Right renal cortex interstitium (tissue), 3 donors: ENCODE measurements at regions not wholly inside any gene's neighbourhood (a gene's known extent, or its start where the extent isn't known, plus 50 kb on each side); places are given as distances from the start of the nearest gene placed in this dataset.
"Not testable (repeated sequence)": the region's sequence is repeated elsewhere in the genome, so short reads cannot be mapped to it uniquely, and the experiment has no call there.

Experiments used
- DNase-seq, 3 donors: peaks; one replicate each; pipeline ENCODE4 v3.0.0-alpha.2; 2013; ENCODE audit warnings: low read depth in 3 of 3, low spot score in 2 of 3

DNA sequence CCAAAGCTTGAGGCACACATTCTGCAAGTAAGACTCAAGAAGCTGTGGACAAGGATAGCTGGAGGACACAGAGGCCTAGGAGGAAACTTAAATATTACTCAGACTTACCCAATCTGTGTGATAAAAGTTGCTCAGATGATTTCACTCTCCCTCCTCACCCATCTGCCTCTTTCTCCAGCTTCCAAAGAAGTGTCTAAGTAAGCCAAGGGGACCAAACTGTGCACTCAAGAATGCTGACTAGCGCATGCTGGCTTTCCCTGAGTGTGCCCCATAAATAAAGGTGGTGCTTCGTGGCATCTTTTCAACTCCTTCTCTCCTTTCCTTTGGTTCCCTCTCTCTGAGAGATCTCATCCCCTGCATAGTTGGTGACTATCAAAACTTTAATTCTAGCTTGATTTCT is 211.0 kb upstream of the LMCD1 start:
- DNase-seq: no peak

DNA sequence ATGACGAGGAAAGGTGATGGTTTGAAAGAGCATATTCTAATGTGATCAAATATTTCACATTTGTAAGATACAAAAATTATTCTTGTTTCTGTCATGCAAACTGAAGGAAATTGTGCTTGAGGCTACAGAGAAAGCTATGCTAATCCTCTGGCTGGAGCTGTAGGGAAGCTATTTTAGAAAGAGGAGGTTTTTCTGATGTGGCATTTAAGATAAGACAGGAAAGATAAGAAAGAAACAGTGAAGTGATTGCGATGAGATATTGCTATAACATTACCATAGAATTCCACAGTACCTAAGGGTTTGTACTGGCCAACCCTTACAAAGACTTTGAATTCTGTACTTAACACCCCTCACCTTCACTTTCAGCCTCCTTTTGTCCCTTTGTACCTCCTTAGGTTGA is 205.2 kb upstream of the LMCD1 start:
- DNase-seq: no peak

DNA sequence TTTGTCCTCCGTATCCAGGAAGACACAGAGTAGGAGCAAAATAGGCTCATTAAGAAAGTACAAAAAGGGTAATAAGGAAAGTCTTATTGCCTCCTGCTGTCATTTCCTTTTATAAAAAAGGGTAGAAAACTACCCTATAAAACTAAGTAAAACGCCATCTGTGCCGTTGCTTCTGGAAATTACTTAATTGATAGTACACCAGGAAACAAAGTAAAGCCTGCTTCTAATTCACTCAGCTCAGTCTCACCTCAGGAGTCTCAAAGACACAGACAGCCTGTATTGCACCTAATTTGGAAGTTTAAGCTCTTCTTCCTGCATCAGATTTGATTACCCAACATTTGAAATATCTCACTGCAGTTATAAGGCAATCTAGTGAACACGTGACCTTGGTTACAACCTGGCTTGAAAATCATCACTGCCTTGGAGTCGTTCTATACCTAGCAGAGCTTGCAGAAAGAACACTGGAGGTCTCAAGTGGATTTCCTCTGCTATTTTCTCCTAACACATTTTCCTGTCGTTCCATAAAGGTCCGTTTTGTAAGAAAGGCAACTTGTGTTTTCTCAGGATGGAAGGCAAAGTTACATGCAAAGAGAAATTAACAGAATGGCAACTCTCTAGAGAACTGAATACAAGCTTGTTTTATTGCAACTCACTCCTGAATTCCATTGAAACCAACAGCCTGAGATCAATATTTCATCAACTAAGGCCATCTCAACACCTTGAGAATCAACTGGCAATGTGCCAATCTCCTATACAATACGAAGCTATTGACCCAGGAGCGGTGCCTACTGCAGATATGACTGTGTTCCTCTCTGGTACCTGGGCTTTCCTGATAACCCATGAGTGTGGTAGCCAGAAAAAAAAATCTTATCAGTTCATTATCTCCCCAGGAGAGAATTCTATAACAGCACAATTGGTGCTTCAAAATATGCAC is 203.3 kb upstream of the LMCD1 start:
- DNase-seq: no peak

DNA sequence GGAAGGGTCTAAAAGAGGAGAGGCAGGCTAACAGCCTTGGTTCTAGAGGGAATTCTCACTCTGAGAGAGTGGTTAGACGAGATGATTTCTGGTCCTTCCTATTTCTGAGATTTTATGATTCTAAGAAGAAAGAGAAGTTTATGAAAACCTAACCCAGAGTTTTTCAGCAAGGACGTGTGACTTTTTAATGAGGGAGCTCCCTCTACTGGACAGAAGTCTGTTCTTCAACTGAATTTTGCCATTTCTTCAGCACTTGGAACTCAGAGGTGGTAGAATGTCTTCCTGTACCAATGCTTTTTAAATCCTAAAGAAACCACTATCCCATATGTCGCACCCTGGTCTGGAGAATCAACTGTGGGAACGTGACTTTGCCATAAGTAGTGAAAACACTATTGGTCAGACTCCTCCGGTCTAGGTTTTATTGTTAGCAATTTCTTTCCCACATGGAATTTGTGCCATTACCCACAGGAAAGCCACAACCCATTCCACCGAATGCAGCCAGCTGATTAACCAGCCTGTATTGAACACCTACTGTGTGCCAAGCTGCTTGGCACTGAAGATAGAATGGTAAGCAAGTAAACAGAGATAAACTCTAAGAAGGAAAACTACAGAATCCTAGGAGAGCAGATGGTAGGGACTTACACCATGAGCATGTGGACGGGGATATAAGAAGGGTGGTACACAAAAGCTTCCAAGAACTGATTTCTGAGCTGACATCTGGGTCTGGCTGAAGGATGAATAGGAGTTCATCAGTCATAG is 199.5 kb upstream of the LMCD1 start:
- peak in 2 of 3 donors; percentile 46 to 48 for DNase-seq

DNA sequence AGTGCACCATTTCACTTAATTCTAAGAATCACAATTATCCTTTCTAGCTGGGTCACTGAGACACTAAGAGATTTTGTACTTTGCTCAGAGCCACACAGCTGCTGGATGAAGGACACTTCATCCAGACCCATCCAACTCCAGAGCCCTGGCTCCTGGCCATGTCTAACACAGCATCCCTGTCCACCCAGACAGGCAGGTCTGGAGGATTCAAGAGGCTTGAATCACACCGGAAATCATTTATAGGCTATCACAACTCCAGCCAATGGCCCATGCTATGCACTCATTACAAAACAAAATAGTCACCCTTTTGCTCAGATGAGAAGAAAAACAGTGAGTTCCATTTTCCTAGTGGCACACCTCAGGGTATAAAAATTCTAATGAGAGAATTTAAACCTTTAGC is 198.2 kb upstream of the LMCD1 start:
- DNase-seq: no peak

DNA sequence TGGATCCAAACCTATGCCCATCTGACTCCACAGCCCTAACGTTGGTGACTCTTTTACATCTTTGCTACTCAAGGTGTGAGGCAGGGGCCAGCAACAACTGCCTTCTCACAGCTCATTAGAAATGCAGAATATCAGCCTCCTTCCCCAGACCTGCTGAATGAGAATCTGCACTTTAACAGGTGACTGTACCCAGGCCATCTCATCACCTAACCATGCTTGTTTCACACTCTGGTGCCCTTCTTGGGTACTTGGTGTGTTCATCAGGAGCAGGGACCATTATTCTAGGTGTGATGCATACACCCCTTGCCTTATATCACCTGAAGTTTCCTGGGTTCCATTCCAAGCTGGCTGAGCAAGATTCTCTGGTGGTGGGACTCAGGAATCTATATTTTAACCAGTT is 196.3 kb upstream of the LMCD1 start:
- DNase-seq: no peak

DNA sequence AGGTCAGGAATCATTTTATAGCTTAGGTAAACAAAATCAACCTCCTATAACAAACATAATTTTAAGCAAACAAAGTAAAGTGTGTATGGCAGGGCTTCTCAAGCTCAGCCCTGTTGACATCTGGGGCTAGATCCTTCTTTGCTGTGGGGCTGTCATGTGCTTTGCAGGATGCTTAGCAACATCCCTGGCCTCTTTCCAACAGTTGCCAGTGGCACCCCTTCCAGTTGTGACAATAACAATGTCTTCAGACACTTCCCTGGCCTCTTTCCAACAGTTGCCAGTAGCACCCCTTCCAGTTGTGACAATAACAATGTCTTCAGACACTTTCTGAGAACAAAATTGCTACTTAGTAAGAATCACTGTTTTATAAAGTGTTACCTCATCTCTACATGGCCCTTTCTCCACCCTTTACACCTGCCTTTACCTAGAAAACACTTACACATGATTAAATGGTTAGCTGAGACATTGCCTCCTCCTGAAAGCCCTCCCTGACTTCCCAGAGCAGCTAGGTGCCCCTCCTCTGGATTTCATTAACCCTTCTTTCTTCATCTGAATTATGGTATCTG is 194.0 kb upstream of the LMCD1 start:
- DNase-seq: no peak

DNA sequence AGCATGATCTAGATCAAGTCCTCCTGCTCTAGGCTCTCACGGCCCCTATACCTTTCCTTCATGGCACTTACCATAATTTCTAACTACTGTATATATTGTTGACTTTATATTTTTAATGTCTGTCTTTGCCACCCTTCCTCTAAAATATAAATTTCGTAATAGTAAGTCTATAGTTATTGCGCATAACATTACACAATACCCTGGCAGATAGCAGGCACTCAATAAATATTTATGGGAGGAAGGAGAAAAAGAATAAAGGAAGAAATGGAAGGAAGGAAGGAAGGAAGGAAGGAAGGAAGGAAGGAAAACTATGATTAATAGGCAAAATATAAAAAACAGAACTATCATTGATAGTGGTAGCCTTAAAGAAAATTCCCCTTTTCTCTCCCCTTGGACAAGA is 190.3 kb upstream of the LMCD1 start:
- DNase-seq: no peak

DNA sequence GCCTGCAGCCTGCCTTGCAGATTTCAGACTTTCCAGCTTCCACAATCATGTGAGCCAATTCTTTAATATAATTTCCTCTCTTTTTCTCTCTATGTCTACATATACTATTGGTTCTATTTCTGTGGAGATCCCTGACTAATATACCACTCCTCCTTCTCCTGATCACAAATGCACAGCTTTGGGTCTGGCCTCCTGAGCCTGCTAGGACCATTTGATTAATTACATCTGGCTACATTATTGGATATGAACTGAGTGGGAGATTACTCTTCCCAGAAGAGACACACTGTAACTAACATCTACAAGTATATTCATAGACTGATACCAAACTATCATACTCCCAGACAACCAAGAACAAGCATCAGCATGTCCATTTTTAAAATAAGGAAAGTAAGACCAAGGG is 188.9 kb upstream of the LMCD1 start:
- no peak for DNase-seq

DNA sequence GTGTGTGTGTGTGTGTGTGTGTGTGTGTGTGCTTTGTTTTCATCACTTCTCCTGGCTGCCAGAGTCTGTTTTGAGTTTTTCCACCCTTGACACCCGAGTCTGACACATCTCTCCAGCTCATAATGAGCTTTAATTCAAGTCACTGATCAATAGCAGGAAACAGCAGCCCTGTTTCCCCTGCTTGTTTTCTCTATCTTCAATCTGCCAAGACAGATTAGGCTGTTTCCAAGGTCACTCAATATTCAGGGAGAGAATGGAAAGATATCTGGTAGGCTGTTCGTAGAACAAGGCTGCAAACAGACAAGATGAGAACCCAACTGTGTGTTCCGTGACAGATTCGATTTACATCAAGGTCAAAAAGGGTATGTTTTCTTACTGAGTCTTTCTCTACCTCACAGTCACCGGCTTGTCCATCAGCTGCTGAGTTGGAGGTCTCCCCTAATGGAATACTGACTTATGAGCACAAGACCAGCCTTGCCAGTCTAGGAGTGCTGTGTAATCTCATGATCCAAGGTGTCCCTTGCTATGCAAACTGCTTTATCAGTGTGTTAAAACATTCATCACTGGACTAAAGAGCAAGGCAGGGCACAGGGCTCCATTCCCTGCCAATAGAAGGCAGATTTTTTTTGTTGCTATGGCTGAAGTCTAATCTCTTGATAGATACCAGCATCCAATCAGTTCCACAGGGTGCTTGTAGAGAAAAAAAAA is 187.9 kb upstream of the LMCD1 start:
- no peak for DNase-seq

DNA sequence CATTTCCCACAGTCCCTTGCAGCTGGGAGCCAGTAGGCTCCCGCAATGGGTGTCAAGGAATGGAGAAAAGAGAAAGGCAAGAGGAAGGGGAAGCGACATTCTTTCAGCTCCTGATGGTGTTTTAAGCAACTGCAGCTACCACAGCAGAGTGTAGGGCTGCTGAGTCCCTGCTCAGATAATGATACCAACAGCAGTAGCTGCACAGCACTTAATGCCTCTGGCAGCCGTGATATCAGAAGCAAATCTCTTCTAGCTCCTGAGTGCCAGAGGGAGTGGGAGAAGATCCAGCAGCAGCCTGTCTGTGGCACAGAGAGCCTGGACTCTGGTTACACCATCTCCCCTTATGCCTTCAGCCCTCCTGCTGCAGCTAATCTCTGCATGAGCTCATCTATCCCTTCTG is 186.1 kb upstream of the LMCD1 start:
- DNase-seq: not testable (repeated sequence)

DNA sequence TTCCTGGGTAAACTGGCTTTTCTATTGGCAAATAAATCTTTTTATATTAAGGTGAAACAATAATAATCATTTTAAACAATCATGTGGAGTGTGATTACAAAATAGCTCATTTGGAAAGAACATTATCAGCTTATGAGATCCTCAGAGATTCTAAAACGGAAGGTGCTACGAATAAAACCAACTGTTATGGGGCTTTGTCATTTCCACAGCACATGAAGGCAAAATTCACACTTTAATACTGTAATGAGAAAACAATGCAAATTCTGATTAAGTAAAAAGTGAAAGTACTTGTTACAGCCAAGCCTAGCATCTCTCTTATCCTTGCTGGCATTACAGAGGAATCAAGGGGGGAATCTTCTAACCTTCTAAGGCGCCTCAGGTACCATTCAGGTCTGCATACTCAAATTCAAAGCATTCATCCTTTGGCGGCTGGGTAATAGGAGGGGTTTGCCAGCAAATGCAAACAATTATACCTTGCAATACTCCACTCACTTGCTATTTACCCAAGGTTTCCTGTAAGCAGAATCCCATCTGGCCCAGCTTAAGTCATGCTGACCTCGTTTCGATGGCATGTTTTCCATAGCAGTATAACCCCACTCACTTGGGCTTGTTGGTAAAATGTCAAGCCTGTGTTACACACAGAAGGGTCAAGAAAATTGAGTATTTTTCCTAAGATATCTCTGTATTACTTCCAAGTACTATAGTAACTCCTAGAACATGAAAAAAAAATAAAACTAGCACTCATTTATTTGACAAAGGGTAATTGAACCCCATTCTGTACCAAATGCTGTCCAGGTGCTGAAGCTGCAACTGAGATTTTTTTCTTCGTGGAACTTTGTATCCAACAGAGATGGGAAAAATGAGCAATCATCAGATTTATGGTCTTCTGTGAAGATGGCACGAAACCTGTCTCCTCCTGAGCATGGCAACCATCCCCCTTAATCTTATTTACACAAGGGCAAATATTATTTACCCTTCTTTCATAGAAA is 183.7 kb upstream of the LMCD1 start:
- no peak for DNase-seq

DNA sequence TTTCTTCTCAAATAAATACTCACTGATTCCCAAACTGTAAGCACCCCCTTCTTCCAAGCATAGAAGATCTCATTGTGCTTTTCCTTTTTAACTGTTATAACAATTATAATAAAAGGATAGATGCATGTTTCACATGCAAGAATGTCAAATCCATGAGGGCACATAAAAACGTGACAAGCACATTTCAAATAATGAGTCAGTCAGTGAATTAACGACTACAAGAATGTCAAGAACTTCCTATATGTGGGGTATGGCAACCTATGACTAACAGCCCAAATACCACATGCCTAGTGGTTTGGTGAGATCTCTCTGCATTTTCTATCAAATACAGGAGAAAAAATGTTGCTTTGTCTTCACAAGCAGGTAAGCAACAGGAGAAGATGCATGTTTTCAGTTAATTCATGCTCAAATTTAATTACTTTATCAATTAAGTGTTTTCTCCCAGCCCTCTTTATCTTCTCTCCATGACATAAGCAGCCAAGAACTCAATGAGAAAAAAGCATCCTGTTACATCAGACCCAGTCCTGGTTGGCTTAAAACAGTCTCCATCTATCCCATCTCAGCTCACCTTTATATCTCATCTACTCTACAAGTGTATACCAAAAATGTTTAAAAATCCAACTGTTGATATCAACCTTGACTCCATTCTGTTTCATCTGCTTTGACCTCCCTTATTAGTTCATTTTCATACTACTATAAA is 181.5 kb upstream of the LMCD1 start:
- no peak for DNase-seq

DNA sequence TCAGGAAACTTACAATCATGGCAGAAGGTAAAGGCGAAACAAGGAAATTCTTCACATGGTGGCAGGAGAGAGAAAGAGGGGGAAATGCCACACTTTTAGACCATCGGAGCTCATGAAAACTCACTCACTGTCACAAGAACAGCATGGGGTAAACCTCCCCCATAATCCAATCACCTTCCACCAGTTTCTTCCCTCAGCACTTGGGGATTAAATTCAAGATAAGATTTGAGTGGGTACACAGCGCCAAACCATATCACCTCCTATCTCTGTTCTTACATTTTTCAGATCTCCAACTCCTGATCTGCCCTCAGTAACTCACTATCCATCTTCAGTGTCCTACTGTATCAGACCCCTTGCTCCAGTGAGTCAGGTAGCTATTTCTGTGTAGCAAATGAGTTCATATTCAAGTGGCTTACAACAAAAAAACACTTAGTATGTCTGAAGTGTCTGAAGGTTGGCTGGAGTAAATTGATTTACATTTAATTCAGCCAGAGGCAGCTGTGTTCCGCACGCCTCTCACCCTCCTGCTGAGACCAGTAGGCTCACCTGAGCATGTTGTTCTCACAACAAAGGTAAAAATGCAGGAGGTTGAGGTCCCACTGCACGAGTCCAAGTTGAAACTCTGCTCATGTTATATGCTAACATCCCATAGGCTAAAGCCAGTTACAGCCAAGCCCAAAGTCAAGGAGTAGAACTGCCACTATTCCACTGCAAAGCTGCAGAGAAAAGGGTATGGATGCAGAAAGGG is 180.7 kb upstream of the LMCD1 start:
- no peak for DNase-seq

DNA sequence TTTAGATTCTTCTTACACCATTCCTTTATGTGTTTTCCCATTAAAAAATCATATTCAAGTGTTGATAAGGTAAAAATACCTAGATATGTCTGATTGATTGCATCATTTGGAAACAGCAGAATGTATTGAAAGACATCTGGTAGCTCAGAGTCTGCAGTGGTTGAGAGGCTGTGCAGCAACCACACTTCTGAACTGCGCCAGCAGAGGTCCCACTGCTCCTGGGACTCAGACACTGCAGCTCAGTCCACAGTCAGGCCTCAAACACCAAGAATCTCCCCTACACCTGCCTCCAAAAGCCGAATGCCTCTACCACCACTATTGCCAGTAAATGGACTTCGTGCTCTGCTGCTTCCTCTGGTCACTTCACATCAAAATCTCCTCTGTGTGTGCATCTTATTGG is 176.9 kb upstream of the LMCD1 start:
- no peak for DNase-seq

DNA sequence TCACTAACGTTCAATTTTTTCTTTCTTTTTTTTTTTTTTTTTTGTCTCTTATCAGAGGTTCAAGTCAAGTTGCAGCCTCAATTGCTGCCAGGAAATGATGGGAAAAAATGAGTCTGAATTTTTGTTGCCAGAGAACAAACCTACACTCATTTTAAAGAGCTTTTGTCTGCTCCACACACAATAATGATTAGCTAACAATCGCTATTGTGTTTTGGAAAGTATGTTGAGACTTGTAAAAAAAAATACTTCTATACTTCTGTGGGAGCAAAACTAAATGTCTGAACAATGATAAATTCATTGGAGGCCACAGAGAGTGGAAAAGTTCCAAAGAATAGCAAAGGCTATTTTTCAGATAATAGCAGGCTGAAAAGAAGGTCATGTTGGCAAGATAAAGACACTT is 176.3 kb upstream of the LMCD1 start:
- DNase-seq: no peak

DNA sequence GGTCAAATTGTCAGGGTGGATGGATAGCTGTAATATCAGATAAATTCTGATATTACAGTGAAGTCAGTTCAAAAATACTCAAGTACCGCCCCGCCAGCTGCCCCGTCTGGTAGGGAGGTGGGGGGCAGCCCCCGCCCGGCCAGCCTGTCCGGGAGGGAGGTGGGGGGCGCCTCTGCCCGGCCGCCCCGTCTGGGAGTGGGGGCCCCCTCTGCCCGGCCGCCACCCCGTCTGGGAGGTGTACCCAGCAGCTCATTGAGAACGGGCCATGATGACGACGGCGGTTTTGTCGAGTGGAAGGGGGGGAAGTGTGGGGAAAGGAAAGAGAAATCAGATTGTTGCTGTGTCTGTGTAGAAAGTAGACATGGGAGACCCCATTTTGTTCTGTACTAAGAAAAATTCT is 175.8 kb upstream of the LMCD1 start:
- not testable (repeated sequence) for DNase-seq

DNA sequence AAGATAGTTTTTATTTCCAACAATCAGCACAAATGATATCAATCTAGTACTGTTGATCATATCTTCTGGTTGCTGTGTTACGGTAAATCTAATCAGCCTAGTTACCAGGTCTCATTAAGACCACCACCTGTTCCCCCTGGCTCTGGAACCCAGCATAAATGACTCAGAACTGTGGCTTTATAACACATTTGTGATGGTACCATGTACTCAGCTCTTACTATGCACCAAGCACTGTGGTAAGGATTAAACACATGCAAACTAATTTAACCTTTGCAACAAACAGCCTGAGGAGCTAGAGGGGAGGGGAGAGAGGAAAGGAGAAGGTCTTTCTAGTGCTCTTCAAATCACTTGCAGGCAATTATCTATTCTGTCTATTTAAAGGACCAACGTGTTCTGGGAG is 173.9 kb upstream of the LMCD1 start:
- no peak for DNase-seq

DNA sequence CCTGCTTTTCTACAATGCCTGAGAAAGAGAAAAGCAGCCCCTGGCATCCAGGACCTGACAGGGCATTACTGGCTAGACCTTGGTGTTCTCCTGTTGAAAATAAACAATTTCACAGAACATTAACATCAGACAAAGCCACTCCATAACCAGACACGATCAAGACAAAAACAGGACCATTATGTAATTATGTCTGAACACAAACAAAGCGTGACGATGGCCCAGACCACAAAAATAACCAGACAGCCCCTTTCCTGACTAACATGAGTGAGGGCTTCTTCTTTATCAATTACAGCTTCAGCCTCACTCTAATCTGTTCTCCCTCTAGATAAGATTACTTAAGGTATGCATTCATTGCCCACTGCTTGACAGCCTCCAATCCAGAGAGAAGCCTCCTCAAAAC is 172.7 kb upstream of the LMCD1 start:
- no peak for DNase-seq
